HEK293 (cell line): ENCODE measurements at regions not wholly inside any gene's neighbourhood (a gene's known extent, or its start where the extent isn't known, plus 50 kb on each side); places are given as distances from the start of the nearest gene placed in this dataset.

ENCODE experiments used
- CTCF ChIA-PET: fragments of 350-600 bp; formaldehyde crosslinking; extraction: SDS; loops from one replicate; lab custom pipeline; 2021; ENCODE audit warnings: antibody characterized with exemption; lab: Yijun Ruan, JAX
- POLR2A ChIA-PET: fragments of 300-600 bp; formaldehyde crosslinking; extraction: SDS; loops from one replicate; lab custom pipeline; 2020; ENCODE audit warnings: antibody characterized with exemption, inconsistent platforms; lab: Yijun Ruan, JAX
- H3K27ac ChIP-seq: fragments of 200-500 bp; sonication (Bioruptor generic); 2 replicates; pipeline ENCODE4 v1.5.1; 2014; ENCODE audit warnings: low read depth, low read length, control low read depth, inconsistent platforms; ENCODE audit errors: extremely low read depth
- H3K36me3 ChIP-seq, 2 experiments: fragments of 200-500 bp in 1 of 2; sonication (Bioruptor generic) in 1 of 2; 1 replicate in 1 of 2; 2 replicates in 1 of 2; pipeline ENCODE4 v1.5.1; 2014 to 2017; ENCODE audit warnings: inconsistent platforms in 2 of 2, low read length in 2 of 2; ENCODE audit not compliant: control insufficient read depth in 2 of 2, insufficient read depth in 1 of 2
- H3K4me1 ChIP-seq: fragments of 200-500 bp; sonication (Bioruptor generic); 2 replicates; pipeline ENCODE4 v1.5.1; 2014; ENCODE audit warnings: mild to moderate bottlenecking, low read length, inconsistent platforms; ENCODE audit not compliant: control insufficient read depth, insufficient read depth
- H3K4me3 ChIP-seq: 2 replicates; pipeline ENCODE4 v1.5.1; 2011; ENCODE audit warnings: low read depth, mild to moderate bottlenecking, control low read depth, low read length, moderate library complexity
- H3K9me3 ChIP-seq: fragments of 200-500 bp; sonication (Bioruptor generic); 2 replicates; pipeline ENCODE4 v1.5.1; 2014; ENCODE audit warnings: low read depth, low read length, inconsistent platforms; ENCODE audit not compliant: control insufficient read depth, insufficient read depth
- BCL11A ChIP-seq: fragments of 450-650 bp; formaldehyde crosslinking; IDR thresholded peaks from 2 replicates; pipeline ENCODE4 v1.5.1; 2016; ENCODE audit warnings: low read depth, missing biosample characterization, missing genetic modification characterization
- GLI2 ChIP-seq: fragments of 450-650 bp; formaldehyde crosslinking; IDR thresholded peaks from 2 replicates; pipeline ENCODE4; 2017; ENCODE audit warnings: missing biosample characterization, missing genetic modification characterization, low read depth, borderline replicate concordance
- MZF1 ChIP-seq: fragments of 450-650 bp; formaldehyde crosslinking; IDR thresholded peaks from 2 replicates; pipeline ENCODE4 v1.5.1; 2017; ENCODE audit warnings: missing biosample characterization, missing genetic modification characterization, borderline replicate concordance
- SCRT1 ChIP-seq: fragments of 450-650 bp; formaldehyde crosslinking; IDR thresholded peaks from 2 replicates; pipeline ENCODE4 v1.5.1; 2016; ENCODE audit warnings: missing biosample characterization, missing genetic modification characterization, borderline replicate concordance
- SCRT2 ChIP-seq: fragments of 450-650 bp; formaldehyde crosslinking; IDR thresholded peaks from 2 replicates; pipeline ENCODE4 v1.5.1; 2016; ENCODE audit warnings: missing biosample characterization, missing genetic modification characterization
- ZNF112 ChIP-seq: fragments of 450-650 bp; formaldehyde crosslinking; IDR thresholded peaks from 2 replicates; pipeline ENCODE4 v1.5.0; 2017; ENCODE audit warnings: missing biosample characterization, missing genetic modification characterization
- ZNF146 ChIP-seq: fragments of 450-650 bp; formaldehyde crosslinking; IDR thresholded peaks from 2 replicates; pipeline ENCODE4 v1.5.1; 2016; ENCODE audit warnings: missing biosample characterization, missing genetic modification characterization
- ZNF16 ChIP-seq: fragments of 450-650 bp; formaldehyde crosslinking; IDR thresholded peaks from 2 replicates; pipeline ENCODE4 v1.5.1; 2016; ENCODE audit warnings: low read depth, missing biosample characterization, missing genetic modification characterization
- ZNF174 ChIP-seq: fragments of 450-650 bp; formaldehyde crosslinking; IDR thresholded peaks from 2 replicates; pipeline ENCODE4 v1.5.0; 2017; ENCODE audit warnings: missing biosample characterization, mild to moderate bottlenecking, missing genetic modification characterization
- ZNF23 ChIP-seq: fragments of 450-650 bp; formaldehyde crosslinking; IDR thresholded peaks from 2 replicates; pipeline ENCODE4 v1.5.1; 2016; ENCODE audit warnings: missing biosample characterization, missing genetic modification characterization, borderline replicate concordance
- ZNF302 ChIP-seq: fragments of 450-650 bp; formaldehyde crosslinking; IDR thresholded peaks from 2 replicates; pipeline ENCODE4 v1.5.1; 2016; ENCODE audit warnings: missing biosample characterization, missing genetic modification characterization, low read depth
- ZNF394 ChIP-seq: fragments of 450-650 bp; formaldehyde crosslinking; IDR thresholded peaks from 2 replicates; pipeline ENCODE4 v1.5.1; 2016; ENCODE audit warnings: missing biosample characterization, missing genetic modification characterization, mild to moderate bottlenecking, moderate library complexity, borderline replicate concordance
- ZNF404 ChIP-seq: fragments of 450-650 bp; formaldehyde crosslinking; IDR thresholded peaks from 2 replicates; pipeline ENCODE4 v1.5.1; 2017; ENCODE audit warnings: missing biosample characterization, missing genetic modification characterization
- ZNF600 ChIP-seq: fragments of 450-650 bp; formaldehyde crosslinking; IDR thresholded peaks from 2 replicates; pipeline ENCODE4 v1.5.1; 2016; ENCODE audit warnings: missing biosample characterization, missing genetic modification characterization
- ZNF624 ChIP-seq: fragments of 450-650 bp; formaldehyde crosslinking; IDR thresholded peaks from 2 replicates; pipeline ENCODE4 v1.5.1; 2017; ENCODE audit warnings: missing biosample characterization, missing genetic modification characterization
- ZNF629 ChIP-seq: fragments of 450-650 bp; formaldehyde crosslinking; IDR thresholded peaks from 2 replicates; pipeline ENCODE4 v1.5.1; 2017; ENCODE audit warnings: missing biosample characterization, missing genetic modification characterization
- ZNF654 ChIP-seq: fragments of 450-650 bp; formaldehyde crosslinking; IDR thresholded peaks from 2 replicates; pipeline ENCODE4 v1.5.1; 2016; ENCODE audit warnings: low read depth, missing biosample characterization, missing genetic modification characterization
- ZNF658 ChIP-seq: fragments of 450-650 bp; formaldehyde crosslinking; IDR thresholded peaks from 2 replicates; pipeline ENCODE4; 2016; ENCODE audit warnings: missing biosample characterization, missing genetic modification characterization
- ZNF677 ChIP-seq: fragments of 450-650 bp; IDR thresholded peaks from 2 replicates; pipeline ENCODE4 v1.5.0; 2018; ENCODE audit warnings: missing biosample characterization, mild to moderate bottlenecking, missing genetic modification characterization, moderate library complexity
- TF ChIP-seq, protein P1 (sequence below): fragments of 450-650 bp; formaldehyde crosslinking; IDR thresholded peaks from 2 replicates; pipeline ENCODE4 v1.5.1; 2016; ENCODE audit warnings: missing biosample characterization, missing genetic modification characterization
- TF ChIP-seq, protein P2 (sequence below): fragments of 450-650 bp; formaldehyde crosslinking; IDR thresholded peaks from 2 replicates; pipeline ENCODE4 v1.5.1; 2016; ENCODE audit warnings: missing biosample characterization, missing genetic modification characterization
- TF ChIP-seq, protein P3 (sequence below): fragments of 450-650 bp; formaldehyde crosslinking; IDR thresholded peaks from 2 replicates; pipeline ENCODE4 v1.5.1; 2016; ENCODE audit warnings: missing biosample characterization, missing genetic modification characterization
- TF ChIP-seq, protein P4 (sequence below): fragments of 450-650 bp; formaldehyde crosslinking; IDR thresholded peaks from 2 replicates; pipeline ENCODE4 v1.5.1; 2017; ENCODE audit warnings: missing biosample characterization, missing genetic modification characterization
- TF ChIP-seq, protein P5 (sequence below): fragments of 450-650 bp; formaldehyde crosslinking; IDR thresholded peaks from 2 replicates; pipeline ENCODE4 v1.5.1; 2016; ENCODE audit warnings: missing biosample characterization, missing genetic modification characterization

DNA sequence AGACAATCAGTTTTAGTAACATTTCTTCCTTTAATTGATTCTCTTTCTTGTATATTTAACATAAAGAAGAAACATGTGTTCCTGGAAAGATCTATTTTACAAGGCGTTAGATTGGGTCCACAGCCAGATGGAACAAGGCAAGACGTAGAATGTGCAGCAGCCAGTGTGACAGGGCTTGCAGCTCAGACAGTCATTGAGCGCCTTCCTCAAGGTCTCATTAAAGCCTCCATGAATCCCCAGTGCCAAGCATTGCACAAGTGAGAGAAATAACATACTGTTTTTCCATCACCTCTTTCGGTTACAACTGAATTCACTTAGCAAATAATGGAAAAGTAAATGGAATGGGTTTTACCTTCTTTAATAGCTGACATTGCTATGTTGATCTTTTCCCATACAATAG is 292.5 kb downstream of the USP46 start:
- ChIA-PET POLR2A (no interaction called here), CTCF (no interaction called here)
- Histone ChIP-seq H3K9me3 (no peaks in the 10 kb centered on the region), H3K27ac (no peak overlapping the region), H3K36me3 (no peaks in the 10 kb centered on the region), H3K4me3 (no peak overlapping the region), H3K4me1 (no peaks in the 10 kb centered on the region)
- TF ChIP-seq, protein P1, sequence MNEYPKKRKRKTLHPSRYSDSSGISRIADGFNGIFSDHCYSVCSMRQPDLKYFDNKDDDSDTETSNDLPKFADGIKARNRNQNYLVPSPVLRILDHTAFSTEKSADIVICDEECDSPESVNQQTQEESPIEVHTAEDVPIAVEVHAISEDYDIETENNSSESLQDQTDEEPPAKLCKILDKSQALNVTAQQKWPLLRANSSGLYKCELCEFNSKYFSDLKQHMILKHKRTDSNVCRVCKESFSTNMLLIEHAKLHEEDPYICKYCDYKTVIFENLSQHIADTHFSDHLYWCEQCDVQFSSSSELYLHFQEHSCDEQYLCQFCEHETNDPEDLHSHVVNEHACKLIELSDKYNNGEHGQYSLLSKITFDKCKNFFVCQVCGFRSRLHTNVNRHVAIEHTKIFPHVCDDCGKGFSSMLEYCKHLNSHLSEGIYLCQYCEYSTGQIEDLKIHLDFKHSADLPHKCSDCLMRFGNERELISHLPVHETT: no peak
- TF ChIP-seq, protein P2, sequence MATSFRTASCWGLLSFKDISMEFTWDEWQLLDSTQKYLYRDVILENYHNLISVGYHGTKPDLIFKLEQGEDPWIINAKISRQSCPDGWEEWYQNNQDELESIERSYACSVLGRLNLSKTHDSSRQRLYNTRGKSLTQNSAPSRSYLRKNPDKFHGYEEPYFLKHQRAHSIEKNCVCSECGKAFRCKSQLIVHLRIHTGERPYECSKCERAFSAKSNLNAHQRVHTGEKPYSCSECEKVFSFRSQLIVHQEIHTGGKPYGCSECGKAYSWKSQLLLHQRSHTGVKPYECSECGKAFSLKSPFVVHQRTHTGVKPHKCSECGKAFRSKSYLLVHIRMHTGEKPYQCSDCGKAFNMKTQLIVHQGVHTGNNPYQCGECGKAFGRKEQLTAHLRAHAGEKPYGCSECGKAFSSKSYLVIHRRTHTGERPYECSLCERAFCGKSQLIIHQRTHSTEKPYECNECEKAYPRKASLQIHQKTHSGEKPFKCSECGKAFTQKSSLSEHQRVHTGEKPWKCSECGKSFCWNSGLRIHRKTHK (tag by site-specific recombination): no peak
- TF ChIP-seq ZNF404 (tag by site-specific recombination) (no peak), ZNF146 (tag by site-specific recombination) (no peak), SCRT1 (tag by site-specific recombination) (no peak), ZNF394 (tag by site-specific recombination) (no peak), ZNF302 (tag by site-specific recombination) (no peak), ZNF629 (tag by site-specific recombination) (no peak), ZNF658 (tag by site-specific recombination) (no peak), MZF1 (no peak), ZNF174 (no peak), ZNF624 (tag by site-specific recombination) (no peak), ZNF16 (tag by site-specific recombination) (no peak), ZNF654 (tag by site-specific recombination) (no peak), BCL11A (tag by site-specific recombination) (no peak), SCRT2 (tag by site-specific recombination) (no peak)
- TF ChIP-seq, protein P3, sequence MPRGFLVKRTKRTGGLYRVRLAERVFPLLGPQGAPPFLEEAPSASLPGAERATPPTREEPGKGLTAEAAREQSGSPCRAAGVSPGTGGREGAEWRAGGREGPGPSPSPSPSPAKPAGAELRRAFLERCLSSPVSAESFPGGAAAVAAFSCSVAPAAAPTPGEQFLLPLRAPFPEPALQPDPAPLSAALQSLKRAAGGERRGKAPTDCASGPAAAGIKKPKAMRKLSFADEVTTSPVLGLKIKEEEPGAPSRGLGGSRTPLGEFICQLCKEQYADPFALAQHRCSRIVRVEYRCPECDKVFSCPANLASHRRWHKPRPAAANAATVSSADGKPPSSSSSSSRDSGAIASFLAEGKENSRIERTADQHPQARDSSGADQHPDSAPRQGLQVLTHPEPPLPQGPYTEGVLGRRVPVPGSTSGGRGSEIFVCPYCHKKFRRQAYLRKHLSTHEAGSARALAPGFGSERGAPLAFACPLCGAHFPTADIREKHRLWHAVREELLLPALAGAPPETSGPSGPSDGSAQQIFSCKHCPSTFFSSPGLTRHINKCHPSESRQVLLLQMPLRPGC (tag by site-specific recombination): no peak
- TF ChIP-seq, protein P4, sequence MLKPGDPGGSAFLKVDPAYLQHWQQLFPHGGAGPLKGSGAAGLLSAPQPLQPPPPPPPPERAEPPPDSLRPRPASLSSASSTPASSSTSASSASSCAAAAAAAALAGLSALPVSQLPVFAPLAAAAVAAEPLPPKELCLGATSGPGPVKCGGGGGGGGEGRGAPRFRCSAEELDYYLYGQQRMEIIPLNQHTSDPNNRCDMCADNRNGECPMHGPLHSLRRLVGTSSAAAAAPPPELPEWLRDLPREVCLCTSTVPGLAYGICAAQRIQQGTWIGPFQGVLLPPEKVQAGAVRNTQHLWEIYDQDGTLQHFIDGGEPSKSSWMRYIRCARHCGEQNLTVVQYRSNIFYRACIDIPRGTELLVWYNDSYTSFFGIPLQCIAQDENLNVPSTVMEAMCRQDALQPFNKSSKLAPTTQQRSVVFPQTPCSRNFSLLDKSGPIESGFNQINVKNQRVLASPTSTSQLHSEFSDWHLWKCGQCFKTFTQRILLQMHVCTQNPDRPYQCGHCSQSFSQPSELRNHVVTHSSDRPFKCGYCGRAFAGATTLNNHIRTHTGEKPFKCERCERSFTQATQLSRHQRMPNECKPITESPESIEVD (tag by site-specific recombination): no peak

DNA sequence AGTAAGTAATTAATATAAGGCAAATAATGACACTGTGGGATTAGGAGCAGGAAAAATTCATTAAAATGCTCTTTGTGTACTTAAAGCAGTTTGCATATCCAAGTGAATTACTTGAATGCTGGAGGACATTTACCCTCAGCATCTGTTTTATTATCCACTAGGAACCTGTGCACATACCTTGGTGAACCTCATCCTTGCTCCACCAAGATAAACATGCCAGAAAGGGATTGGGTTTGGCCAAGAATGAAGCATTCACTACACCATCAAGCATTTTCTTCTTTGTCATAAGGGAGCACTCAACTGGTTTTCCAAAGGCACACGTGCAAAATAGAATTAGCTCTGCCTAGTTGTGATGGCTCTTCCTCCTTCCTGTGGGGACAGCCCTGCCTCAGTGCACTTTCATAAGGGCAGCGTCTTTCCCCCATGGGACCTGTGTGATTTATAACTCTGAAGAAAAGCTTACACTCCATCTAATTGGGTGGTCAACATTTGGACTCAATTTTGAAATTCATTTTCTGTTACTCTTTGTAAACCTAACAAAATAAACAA is 291.7 kb downstream of the USP46 start:
- Histone ChIP-seq H3K36me3 (no peaks in the 10 kb centered on the region), H3K9me3 (no peaks in the 10 kb centered on the region), H3K4me1 (no peaks in the 10 kb centered on the region; the same call in 1 of the 2 replicates), H3K4me3 (no peak overlapping the region)
- TF ChIP-seq ZNF600 (no peak), ZNF677 (tag by site-specific recombination) (no peak), GLI2 (tag by site-specific recombination) (no peak), ZNF112 (tag by site-specific recombination) (no peak), ZNF23 (tag by site-specific recombination) (no peak)
- TF ChIP-seq, protein P5, sequence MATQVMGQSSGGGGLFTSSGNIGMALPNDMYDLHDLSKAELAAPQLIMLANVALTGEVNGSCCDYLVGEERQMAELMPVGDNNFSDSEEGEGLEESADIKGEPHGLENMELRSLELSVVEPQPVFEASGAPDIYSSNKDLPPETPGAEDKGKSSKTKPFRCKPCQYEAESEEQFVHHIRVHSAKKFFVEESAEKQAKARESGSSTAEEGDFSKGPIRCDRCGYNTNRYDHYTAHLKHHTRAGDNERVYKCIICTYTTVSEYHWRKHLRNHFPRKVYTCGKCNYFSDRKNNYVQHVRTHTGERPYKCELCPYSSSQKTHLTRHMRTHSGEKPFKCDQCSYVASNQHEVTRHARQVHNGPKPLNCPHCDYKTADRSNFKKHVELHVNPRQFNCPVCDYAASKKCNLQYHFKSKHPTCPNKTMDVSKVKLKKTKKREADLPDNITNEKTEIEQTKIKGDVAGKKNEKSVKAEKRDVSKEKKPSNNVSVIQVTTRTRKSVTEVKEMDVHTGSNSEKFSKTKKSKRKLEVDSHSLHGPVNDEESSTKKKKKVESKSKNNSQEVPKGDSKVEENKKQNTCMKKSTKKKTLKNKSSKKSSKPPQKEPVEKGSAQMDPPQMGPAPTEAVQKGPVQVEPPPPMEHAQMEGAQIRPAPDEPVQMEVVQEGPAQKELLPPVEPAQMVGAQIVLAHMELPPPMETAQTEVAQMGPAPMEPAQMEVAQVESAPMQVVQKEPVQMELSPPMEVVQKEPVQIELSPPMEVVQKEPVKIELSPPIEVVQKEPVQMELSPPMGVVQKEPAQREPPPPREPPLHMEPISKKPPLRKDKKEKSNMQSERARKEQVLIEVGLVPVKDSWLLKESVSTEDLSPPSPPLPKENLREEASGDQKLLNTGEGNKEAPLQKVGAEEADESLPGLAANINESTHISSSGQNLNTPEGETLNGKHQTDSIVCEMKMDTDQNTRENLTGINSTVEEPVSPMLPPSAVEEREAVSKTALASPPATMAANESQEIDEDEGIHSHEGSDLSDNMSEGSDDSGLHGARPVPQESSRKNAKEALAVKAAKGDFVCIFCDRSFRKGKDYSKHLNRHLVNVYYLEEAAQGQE (tag by site-specific recombination): no peak
- TF ChIP-seq, all 188 proteins: peak for 0
- CTCF ChIA-PET: no interaction called here
- POLR2A ChIA-PET: no interaction called here
- no peak overlapping the region for H3K27ac ChIP-seq
